Uterus (tissue), 2 donors: ENCODE measurements at regions not wholly inside any gene's neighbourhood (a gene's known extent, or its start where the extent isn't known, plus 50 kb on each side); places are given as distances from the start of the nearest gene placed in this dataset.

Experiments used
- CTCF ChIP-seq, 4 experiments: fragments of 200-600 bp in 2 of 4; fragments of 450-650 bp in 2 of 4; sonication (generic) in 2 of 4; IDR thresholded peaks; one replicate each; pipeline ENCODE4 v1.5.1; 2016 to 2019; ENCODE audit warnings: antibody characterized with exemption in 4 of 4, mild to moderate bottlenecking in 2 of 4, moderate library complexity in 1 of 4
- POLR2A ChIP-seq, 2 donors: fragments of 450-650 bp; IDR thresholded peaks; one replicate each; pipeline ENCODE4 v1.6.1; 2016; ENCODE audit warnings: antibody characterized with exemption in 2 of 2, mild to moderate bottlenecking in 1 of 2, moderate library complexity in 1 of 2

DNA sequence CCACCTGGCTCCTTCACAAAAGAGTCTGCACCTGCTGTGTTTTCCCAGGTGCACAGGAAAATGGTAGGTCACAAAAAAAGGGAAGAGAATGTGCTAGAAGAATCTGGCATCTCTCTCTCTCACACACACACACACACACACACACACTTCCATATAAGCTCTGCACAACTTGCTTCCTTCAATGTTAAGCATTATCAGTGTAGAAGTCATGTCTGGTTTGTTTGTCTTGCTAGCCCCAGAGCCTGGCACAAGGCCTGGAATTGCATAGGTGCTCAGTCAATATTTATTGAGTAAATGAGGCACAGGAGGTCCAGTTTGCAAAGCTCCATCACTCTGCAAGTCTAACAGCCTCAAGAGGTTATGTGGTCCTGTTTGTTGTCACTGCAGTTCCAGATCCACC is 867.3 kb upstream of the AUTS2 start:
- no peak for TF ChIP-seq CTCF (IDR thresholded peaks at IDR 0.05)
- TF ChIP-seq POLR2A (IDR thresholded peaks at IDR 0.05) = no peak
